Peyer's patch (tissue), 4 donors: ENCODE measurements at regions not wholly inside any gene's neighbourhood (a gene's known extent, or its start where the extent isn't known, plus 50 kb on each side); places are given as distances from the start of the nearest gene placed in this dataset.

Source experiments
- CTCF ChIP-seq, 6 experiments: fragments of 450-650 bp in 4 of 6; fragments of 200-600 bp in 2 of 6; sonication (generic) in 1 of 6; IDR thresholded peaks; one replicate each; pipeline ENCODE4 v1.5.1; 2017 to 2019; ENCODE audit warnings: antibody characterized with exemption in 6 of 6, mild to moderate bottlenecking in 3 of 6, moderate library complexity in 1 of 6
- POLR2A ChIP-seq, 2 donors: fragments of 450-650 bp; IDR thresholded peaks; one replicate each; pipeline ENCODE4 v1.5.1; 2017; ENCODE audit warnings: antibody characterized with exemption in 2 of 2, mild to moderate bottlenecking in 2 of 2, moderate library complexity in 2 of 2

DNA sequence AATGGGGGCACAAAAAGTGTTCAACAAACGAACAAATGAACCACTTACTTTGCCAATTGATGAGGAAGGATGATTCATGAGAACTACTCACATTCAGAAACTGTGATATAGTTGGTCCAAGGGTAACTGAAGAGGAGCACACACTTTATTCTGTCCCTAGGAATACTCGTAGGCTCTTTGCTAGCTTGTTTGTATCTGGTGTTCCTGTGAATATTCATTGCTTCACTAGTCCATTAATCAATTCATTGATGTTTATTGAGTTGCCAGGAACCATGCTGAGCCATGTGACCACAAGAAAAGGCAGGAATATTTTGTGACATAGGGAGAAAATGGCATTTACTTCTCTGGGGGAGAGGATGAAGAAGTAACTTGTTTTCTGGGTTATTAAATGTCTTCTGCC, 338.3 kb downstream of the IL20RB start:
- TF ChIP-seq CTCF (IDR thresholded peaks at IDR 0.05) (no peak), POLR2A (IDR thresholded peaks at IDR 0.05) (no peak)
